NCI-H526 (cell line): ENCODE measurements at regions not wholly inside any gene's neighbourhood (a gene's known extent, or its start where the extent isn't known, plus 50 kb on each side); places are given as distances from the start of the nearest gene placed in this dataset.

Experiments
- DNase-seq, 2 experiments: peaks; one replicate each; lab custom pipeline; 2025; lab: John Stamatoyannopoulos, UW

DNA sequence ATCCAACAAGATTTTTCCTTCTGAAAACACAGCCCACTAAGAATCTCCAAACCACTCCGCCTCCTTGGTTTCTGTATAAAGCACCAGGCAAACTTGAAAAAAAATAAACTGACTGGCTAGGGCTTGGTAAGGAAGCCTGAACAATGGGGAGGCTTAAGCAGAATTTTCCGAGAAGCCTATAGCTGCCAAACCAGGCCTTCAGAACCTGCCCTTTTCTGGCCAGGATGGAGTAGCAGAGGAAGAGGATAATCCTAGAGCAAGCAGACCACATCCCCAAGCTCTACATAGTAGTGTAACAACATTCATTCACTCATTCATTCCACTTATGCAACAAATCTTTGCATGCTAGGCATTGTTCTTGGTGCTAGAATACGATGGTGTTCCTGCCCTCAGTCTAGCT, 529.6 kb upstream of the ZEB2 start:
- DNase-seq = no peak

DNA sequence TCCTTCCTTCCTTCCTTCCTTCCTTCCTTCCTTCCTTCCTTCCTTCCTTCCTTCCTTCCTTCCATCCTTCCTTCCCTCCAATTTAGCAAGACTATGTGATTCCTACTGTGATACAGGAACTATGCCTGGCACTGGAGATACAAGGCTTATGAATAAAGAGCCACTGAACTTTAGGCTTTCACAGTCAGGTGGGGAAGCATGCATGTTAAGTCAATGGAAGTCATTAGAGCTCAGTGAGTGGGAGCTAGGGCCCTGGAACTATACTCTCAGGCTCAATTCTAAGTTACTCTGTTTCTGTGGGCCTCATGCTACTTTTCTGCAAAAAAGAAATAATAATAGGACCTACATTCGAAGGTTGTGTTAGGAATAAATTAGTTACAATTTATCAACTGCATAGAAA, 527.6 kb upstream of the ZEB2 start:
- no peak for DNase-seq

DNA sequence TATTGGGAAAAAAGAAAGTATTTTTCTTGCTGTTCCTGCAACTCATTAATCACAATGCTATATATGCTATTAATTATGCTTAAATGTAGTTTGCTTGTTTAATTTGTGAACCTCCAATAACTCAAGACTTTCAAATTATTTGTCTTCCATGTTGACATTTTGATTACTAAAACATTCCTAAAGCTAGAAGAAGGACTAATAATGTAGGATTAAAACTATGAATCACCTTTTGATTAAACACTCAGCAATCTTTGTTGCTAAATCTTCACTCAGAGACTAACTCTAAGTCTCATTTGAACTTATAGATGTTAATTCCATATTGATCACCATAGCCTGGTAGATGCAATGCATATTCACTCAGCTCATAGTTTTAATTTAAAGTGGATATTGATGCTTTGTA, 524.6 kb upstream of the ZEB2 start:
- DNase-seq = no peak

DNA sequence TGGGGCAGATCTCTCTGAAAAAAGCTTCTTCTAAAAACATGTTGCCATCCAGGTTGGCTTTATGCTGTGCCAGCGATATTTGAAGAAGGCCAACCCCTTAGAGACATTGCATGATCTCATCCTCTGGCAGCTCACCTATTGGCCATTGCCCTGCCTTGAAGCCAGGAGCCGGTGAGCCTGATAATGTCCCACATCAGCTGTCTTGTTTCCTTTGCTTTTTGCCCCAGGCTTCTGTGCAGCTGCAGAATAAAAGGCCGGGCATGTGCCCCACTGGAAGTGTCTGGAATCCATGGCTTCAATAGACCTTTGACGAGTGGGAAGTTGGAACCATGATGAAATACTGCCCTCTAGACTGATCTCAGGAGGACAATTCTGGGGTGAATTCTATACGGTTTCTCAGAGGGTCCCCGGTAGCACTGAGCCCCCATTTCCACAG, 523.5 kb upstream of the ZEB2 start:
- peak in 1 of 2 experiments; percentile 23 for DNase-seq

DNA sequence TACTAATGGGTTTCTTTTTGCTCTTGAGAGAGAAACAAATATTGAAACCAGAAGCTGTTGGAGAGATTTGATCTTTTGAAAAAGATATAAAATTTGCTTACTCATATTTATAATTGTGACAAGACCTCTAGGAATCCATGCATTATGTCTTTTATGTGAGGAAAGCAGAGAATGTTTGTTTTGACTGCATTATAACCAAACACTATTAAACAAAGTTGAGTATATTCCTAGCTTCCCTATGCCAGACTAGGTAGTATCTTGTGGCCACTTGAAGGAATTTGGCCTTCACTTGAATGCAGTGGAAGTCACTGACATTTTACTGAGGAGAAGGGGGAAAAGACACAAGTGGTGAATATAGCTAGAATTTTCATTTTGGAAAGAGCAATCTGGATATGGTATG, 521.8 kb upstream of the ZEB2 start:
- no peak for DNase-seq

DNA sequence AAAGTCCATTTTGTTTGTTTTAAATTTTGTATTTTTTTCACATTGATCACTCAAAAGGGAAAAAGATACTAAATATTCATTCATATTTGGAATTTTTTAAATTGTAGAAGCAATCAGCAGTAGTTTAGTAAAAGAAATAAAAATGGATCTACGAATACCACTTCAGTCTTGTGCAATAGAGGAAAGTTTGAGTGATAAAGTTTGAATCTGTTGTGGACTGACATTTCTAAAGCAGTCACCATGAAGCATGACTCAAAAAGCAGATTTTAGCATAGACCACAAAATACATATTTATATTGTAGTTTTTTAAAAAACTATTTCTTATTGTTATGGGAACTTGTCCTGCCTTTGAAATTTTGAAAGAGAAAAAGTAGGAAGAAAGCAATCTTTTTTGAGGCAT, 520.5 kb upstream of the ZEB2 start:
- DNase-seq = no peak

DNA sequence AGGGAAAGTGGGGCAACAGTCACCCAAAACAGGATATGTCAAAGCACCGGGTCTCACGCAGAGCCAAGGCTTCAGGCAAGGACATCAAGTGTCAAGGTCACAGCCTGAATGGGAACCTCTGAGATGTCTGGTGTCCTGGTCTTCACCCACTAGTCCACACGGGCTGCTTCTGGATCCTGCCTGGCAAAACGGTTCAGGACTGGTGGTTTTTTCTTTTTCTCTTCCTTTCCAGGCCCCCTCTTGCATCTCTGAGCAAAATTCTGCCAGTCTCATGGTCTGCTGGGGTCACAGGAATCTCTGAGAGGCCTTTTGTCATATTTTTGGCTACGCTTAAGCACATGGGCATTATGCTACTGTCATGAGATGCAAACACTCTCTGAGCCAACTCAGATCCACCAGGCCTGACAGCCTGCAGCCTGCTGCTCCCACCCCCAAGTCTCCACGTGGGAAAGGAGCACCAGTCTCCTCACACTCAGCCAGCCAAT, 518.2 kb upstream of the ZEB2 start:
- no peak for DNase-seq

DNA sequence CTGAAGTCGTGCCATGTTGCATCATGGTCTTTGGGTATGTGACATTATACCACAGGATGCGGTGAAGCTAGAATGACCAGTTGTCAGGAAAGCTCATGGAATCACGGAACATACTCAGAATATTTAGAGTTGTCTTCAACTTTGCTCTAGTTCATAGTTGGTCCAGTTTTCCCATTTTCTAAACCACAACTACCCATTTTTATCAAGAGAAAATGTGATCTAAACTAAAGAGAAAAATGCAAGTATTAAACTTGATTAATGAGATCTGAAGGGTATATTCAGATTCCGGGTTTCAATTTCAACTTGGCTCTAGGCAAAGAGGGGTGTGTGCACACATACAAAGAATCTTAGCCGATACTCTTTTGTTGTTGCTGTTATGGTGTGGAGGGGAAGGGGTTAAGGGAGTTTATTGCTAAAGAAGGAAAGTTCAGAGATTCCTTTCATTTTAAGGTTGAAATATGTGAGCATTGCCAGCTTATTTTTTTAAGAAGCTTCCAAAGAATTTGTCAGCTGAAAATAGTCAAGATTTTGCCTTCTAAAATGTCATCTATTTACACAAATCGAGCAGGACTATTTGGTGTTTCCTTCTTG, 516.6 kb upstream of the ZEB2 start:
- DNase-seq = no peak

DNA sequence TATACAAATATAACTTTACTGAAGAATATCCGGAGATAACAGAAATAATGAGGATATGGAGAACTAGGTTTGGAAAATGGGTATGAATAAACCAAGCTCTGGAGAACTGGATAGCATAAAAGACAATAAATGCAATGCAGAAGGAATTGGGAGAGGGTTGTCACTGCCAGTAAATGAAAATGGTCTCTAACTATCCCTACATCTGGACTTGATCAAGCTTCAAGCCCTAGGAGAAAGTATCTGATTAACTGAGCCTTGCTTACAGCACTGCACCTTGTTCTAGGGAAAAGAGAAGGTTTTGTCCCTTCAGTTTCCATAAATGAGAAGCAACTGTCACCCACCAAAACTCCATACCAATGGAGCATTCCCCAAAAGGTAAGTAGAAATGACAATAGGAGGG, 514.6 kb upstream of the ZEB2 start:
- no peak for DNase-seq

DNA sequence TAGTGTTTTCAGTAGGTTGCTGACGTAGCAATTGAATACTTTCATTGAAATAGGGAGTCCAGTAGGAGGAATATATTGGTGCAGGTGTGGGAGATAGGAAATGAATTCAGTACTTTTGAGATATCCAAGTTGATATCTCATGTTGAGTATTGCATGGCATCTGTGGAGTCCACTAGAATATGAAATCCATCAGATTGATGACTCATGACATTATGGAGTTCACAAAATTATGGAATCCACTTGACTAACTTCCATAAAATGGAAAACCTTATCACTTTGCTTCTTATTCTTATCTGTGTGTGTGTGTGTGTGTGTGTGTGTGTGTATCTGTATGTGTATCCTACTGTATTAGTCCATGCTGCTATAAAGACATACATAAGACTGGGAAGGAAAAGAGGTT, 513.5 kb upstream of the ZEB2 start:
- no peak for DNase-seq

DNA sequence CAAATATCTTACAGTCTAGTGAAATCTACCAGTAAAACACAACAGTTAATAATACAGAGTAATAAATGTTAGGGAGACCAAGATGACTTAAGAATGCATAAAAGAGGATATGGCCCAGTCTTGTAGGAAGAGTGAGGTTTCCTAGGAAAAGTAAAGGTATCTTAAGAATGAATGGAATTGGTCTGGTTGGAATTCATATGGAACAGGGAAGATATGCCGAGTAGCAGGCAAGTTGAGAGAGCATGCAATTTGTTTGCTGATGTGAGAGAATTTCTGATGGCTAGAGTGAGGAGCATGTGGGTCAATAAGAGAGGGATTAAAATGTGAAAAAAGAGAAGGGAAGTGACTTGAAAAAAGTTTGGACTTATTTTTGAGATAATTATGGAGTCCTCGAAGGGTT, 512.9 kb upstream of the ZEB2 start:
- no peak for DNase-seq

DNA sequence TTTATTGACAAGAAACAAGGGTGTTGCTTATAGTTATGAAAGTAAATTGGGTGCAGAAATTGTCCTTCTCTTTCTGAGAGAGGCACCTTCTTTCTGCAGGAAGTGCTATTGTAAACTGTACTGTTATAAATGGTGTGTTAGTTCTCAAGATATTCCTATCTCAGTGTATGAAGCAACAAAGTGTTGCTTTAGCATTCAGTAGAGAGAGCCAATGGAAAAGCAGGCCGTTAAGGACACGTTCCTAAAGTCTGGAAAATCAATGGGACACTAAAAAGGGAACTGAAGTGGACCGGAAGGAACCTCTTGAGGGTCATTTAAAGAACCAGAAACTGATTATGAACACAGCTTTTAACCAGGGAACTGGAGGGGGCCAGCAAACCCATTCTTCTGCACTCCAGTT, 510.0 kb upstream of the ZEB2 start:
- no peak for DNase-seq

DNA sequence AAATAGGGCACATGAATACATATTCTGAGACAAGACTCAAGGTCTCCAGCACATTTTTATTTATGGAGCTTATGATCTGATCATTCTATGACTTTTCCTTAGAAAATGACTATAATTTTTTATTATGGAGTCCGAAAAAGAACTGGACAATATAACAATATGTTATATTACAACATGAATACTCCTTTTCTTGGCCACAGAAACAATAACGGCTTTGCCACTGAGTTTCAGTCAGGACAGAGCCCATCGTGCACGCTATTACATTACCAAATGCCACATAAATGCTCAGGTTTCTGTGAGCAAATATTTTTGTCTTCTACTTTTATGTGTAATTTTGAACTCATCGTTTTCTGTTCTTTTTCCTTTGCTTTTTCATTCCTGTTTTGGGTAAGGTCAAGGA, 509.2 kb upstream of the ZEB2 start:
- no peak for DNase-seq

DNA sequence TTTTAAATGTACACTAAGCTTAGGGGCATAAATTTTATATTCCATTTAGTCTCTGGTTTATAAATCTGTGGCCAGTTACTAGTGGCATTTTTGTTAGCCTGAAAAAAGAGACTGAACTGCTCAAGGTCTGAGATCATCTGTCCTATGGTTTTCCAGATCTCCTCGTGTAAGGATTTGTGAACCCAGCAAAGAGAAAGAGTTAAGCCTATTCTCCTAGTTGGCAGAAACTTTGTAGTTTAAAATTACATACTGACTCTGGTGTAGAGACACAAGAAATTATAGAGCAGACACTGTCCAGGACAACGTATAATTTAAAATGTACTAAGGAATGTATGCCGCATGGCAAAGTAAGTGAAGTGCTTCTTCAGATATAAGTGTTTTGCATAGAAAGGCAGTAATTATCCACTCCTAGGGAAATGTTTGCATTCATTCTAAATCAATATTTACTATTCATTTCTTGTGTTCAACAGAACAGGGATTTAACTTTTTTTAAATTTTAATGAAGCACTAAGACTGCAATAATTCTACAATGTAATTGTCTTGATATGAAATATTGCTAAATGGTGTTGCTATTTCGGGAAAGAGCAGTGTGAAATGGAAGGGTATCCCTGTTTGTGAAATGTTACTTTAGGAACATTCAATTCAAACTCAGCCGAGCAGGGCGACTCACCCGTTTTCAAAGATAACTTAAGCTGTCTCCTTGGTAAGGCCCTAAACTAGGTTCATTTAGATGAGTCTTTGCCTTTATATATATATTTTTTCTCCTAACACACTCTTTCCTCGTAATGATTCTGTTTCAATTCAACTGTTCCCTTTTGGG, 508.4 kb upstream of the ZEB2 start:
- DNase-seq = peak in 1 of 2 experiments; percentile 24

DNA sequence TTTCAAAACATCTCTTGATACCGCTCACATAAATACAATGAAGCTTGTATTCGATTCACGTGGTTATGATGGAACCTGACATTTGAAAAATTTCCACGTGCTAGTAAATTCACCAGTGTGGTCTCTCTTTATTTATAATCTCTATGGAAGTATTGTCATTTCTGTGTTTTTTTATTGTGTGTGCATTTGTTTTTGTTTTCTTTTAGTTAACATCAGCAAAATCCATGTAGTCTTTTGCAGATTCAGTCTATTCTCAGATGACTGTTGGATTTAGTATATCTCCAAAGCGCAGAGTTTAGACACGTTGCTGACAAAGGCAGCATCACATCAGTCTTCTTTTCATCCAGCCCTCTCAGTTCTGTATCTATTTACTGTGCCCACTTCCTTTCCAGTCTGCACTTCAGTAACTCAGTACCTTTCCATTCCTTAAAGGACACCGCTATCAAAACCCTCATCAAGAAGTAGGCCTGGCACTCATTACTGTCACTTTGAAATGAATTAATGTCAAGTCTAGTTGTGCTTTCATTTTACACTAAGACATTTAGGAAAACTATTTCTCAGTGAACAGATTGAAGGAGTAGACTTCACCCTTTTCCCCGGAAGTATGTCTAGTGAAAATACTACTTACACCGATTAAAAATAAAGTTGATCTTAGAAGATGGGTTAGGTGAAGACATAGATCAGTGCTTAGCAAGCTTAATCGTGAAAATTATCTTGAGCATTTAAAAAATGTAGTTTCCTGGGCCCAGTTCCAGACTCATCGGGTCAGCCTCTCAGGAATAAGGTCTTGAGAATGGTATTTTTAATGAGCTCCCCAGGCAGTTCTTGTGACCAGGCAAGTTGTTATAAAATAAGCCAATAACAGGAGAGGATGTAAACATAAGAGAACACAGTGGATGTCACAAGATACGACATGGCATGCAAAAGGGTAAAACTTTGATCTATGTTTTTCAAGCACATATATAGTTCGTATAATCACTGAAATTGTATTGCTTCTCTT, 506.8 kb upstream of the ZEB2 start:
- no peak for DNase-seq

DNA sequence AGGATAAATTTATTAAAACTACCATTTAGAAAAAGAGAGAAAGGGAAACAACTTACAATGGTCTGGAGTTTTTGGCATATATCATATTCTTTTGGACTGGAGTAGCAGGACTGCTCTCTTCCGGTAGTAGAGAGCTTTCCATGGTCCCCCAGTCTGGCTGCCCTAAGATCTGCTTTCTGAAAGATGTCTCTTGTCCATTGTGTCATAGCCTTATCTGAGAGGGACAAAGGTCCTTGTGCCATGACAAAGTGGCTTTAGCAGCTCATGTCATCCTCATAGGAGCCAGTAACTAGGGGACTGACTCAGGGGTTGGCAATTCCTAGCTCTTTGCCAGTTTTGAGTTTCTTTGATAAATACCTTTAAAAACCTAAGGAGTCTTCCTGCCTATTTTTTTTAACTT, 505.5 kb upstream of the ZEB2 start:
- no peak for DNase-seq

DNA sequence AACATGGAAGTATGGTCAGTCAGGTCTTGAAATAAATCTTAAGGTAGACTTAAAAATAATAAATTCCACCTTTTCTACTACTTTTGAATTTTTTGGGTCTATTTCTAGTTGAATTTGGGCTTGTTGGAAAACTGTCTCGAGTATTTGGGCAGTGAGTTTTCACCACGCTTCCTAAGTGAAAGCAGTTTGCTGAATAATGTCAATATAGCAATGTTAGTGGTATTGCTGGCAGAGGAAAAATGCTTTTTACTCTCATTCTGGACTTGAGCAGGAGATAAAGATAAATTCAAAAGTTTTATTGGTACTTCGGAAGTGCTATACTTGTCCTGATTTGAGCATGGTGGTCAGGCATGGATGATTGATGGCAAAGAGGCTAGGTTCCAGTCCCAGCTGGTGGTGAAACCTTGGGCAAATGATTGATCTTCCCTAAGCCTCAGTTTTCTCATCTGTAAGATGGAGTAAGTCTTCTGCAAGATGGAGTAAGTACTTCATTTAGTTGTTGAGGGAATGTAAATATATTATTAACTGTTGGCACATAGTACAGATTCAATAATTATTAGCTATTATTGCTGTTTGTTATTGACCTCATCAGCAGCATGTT, 503.5 kb upstream of the ZEB2 start:
- DNase-seq = no peak

DNA sequence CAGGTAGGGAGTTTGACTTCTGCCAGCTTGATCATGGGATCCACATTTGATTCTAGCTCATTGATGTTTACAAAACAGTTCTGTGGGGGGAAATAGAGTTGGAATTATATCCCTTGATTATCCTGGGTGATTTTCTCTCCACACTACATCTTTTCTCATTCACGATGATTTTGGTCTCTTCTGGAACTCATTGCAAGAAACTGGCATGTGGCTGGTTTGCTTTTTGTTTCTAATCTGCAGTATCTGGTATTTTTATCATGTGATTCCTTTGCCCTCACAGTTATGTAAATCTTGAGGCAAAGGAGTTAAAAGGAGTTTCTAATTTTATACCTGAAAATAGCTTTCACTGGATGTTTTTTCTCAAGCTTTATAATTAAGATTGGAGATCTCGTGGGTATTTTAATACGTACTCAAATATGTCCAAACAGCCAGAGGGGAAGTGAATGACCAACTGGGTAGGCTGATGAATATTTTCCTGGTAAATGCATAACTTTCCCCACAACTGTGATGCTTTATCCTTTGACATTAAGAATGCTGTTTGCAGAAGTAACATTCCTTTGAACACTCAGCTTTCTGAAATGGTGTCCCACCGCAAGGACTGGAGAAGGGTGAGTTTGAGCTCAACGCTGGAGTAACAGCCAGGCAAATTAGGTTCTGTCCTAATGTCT, 502.9 kb upstream of the ZEB2 start:
- no peak for DNase-seq

DNA sequence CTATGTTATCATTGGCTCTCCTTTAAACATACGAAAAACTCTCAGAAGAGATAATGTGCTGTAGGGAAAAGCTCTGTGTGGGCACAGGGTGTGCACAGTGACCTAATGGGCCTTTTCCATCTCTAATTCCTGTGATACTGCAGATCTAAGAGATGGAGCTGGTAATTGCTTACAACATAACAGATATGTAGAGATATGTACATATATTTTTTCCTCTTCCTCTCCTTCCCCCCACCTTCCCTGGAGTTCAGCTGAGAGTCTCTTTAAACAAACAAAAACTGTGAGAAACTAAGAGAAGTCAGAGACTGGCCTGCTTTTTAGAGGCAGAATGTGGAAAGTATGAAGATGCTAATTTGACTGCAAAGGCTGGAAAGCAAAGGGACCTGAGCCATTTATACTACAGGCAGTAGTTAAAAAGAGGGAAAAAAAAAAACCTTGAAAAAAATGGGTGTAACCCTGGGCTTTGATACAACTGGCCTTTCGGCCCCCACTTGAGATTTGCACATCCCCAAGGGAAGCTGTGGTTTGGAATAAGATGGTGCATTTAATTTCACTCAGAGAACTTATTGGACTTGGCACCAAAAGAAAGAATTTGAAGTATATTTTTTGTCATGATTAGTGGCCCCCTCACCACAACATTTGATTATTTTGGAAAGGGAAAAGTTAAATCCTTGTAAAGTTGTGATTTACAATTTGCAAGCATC, 502.2 kb upstream of the ZEB2 start:
- DNase-seq = no peak

DNA sequence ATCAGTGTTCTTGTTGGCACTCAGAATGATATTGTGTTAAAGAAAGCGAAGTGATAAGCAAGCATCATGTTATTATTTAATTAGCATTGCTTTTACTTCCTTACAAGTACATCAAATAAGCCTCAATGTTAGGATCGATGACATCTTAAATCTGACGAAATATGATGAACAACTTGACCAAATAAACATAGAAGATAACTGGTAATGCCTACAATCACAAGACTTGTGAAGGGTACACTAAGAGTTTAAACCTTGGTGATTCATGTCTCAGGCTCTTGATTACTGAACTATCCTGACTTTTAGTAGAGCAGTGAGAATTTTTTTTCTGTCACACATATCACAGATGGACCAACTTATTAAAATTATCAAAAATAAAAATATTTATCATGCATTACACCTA, 500.8 kb upstream of the ZEB2 start:
- DNase-seq = no peak

DNA sequence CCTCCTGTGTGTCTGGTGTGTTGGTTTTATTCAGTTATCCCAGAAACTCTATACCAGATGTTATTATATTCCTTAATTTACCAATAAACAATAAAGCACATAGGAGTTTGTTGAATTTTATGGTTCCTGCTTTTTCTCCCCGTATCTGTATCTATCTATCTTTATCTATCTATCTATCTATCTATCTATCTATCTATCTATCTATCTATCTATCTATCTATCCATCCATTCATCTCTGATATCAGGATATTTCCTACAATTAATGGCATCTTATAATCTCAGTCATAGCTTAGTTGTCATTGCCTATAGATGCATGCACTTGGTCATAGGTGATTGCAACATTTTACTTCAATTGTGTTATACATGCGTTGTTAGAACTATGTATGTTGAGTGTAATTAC, 500.2 kb upstream of the ZEB2 start:
- no peak for DNase-seq
